Erythroblast (primary cell): ENCODE measurements at regions not wholly inside any gene's neighbourhood (a gene's known extent, or its start where the extent isn't known, plus 50 kb on each side); places are given as distances from the start of the nearest gene placed in this dataset.

ENCODE experiments used
- GATA1 ChIP-seq: IDR thresholded peaks from 2 replicates; pipeline ENCODE4 v1.6.1; 2011; ENCODE audit warnings: low read depth, mild to moderate bottlenecking, control low read depth, low read length, moderate library complexity
- POLR2A ChIP-seq: IDR thresholded peaks from 2 replicates; pipeline ENCODE4 v1.6.1; 2011; ENCODE audit warnings: mild to moderate bottlenecking, low read length

- no peak for TF ChIP-seq POLR2A
- no peak for TF ChIP-seq GATA1
These were observed 472.4 kb upstream of the PRMT6 start for GRCh38 chr1:106584107-106584506.
